Activated CD4-positive, alpha-beta T cell treated with anti-CD3 and anti-CD28 coated beads for 36 hours (primary cell): ENCODE measurements at regions not wholly inside any gene's neighbourhood (a gene's known extent, or its start where the extent isn't known, plus 50 kb on each side); places are given as distances from the start of the nearest gene placed in this dataset.

Experiments used
- ATAC-seq: fragments of 200-7000 bp; cut with Tn5 transposase; one replicate; pipeline ENCODE4 v1.10.0; 2021; ENCODE audit warnings: mild to moderate bottlenecking, moderate library complexity
- CTCF ChIA-PET: fragments of 350-600 bp; sonication (Branson Sonifier 250); formaldehyde crosslinking; loops from one replicate; lab custom pipeline; 2021; ENCODE audit warnings: antibody characterized with exemption; lab: Charles Lee
- POLR2A ChIA-PET: fragments of 350-600 bp; sonication (Branson Sonifier 250); formaldehyde crosslinking; loops from one replicate; lab custom pipeline; 2021; ENCODE audit warnings: antibody characterized with exemption, inconsistent platforms; lab: Charles Lee
- DNase-seq: peaks from one replicate; pipeline ENCODE4 v3.0.0-alpha.2; 2020
- H3K27ac Mint-ChIP-seq: one replicate; pipeline ENCODE4 v1.8.0; 2021; ENCODE audit warnings: mixed read lengths
- H3K27me3 Mint-ChIP-seq: one replicate; pipeline ENCODE4 v1.8.0; 2021; ENCODE audit warnings: mixed read lengths
- H3K36me3 Mint-ChIP-seq: one replicate; pipeline ENCODE4 v1.8.0; 2021; ENCODE audit warnings: low read depth, mixed read lengths
- H3K4me1 Mint-ChIP-seq: one replicate; pipeline ENCODE4 v1.8.0; 2021; ENCODE audit warnings: mixed read lengths
- H3K4me3 Mint-ChIP-seq: one replicate; pipeline ENCODE4 v1.8.0; 2021; ENCODE audit warnings: mild to moderate bottlenecking, moderate library complexity, mixed read lengths
- H3K9me3 Mint-ChIP-seq: one replicate; pipeline ENCODE4 v1.8.0; 2021; ENCODE audit warnings: low read depth, mixed read lengths
- intact Hi-C, 2 experiments: fragments of 100-400 bp; cut with DNase I in 1 of 2; cut with micrococcal nuclease in 1 of 2; formaldehyde crosslinking; loops; one replicate each; pipeline versions ENCODE4 v1.14.2 to v1.15.1; 2022 to 2024; cut with DNase I, micrococcal nuclease

DNA sequence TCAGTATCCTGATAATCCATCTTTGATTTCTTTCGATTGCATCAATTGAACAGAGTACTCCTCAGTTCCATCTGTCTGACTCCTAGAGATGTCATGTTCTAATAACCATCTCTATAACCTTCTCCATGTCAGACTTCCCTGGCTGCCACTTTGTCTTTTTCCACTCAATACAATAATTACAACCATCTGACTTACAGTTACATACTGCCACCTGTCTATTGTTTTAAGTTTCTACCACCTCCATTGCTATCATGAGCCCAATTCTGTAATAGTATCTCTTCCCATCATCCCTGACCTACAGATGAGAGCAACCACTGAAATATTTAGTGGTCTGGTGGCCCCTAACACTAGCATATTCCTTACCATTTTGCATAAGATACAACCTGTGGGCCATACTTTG is 439.2 kb upstream of the FAM47C start:
- Mint-ChIP-seq H3K36me3 (no peaks in the 10 kb centered on the region), H3K4me3 (no peak overlapping the region), H3K9me3 (no peaks in the 10 kb centered on the region), H3K4me1 (no peaks in the 10 kb centered on the region), H3K27ac (no peak overlapping the region), H3K27me3 (no peaks in the 10 kb centered on the region)
- POLR2A ChIA-PET = no interaction called here
- no peak for DNase-seq
- CTCF ChIA-PET = no interaction called here
- intact Hi-C loops = no loop called here
- no peak for ATAC-seq

DNA sequence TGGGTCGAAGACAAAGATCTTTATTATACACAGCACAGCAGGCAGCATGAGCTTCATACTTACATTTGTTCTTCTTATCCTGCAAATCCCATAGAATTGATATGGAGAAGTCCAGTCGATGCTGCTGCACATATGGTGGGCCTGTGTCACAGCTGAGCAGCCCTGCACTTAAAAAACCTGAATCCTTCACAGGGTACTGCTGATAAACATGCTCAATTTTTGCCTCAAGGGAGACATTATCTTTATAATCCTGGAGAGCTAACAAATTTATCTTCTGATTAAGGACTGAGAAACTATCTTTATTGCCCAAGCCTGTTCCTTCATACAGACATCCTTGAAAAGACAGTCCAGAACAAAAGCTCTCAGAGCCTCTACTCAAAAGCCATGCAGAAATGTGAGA is 434.4 kb upstream of the FAM47C start:
- H3K27ac Mint-ChIP-seq = no peak overlapping the region
- POLR2A ChIA-PET = no interaction called here
- H3K27me3 Mint-ChIP-seq = no peaks in the 10 kb centered on the region
- no peak overlapping the region for H3K4me3 Mint-ChIP-seq
- intact Hi-C loops = no loop called here
- ATAC-seq (no peak), DNase-seq (no peak)
- no peaks in the 10 kb centered on the region for H3K4me1 Mint-ChIP-seq
- no peaks in the 10 kb centered on the region for H3K9me3 Mint-ChIP-seq
- no peaks in the 10 kb centered on the region for H3K36me3 Mint-ChIP-seq
- CTCF ChIA-PET = no interaction called here

- no peaks in the 10 kb centered on the region for H3K36me3 Mint-ChIP-seq
- H3K4me3 Mint-ChIP-seq = no peak overlapping the region
- intact Hi-C loops = no loop called here
- no peaks in the 10 kb centered on the region for H3K4me1 Mint-ChIP-seq
- no peak for ATAC-seq
- POLR2A ChIA-PET = no interaction called here
- no peak overlapping the region for H3K27ac Mint-ChIP-seq
- DNase-seq = no peak
- CTCF ChIA-PET = no interaction called here
- H3K9me3 Mint-ChIP-seq = no peaks in the 10 kb centered on the region
- no peaks in the 10 kb centered on the region for H3K27me3 Mint-ChIP-seq
These were observed 432.5 kb upstream of the FAM47C start for GRCh38 chrX:36575670-36576069.

- intact Hi-C loops = no loop called here
- no peak overlapping the region for H3K27ac Mint-ChIP-seq
- ChIA-PET POLR2A (no interaction called here), CTCF (no interaction called here)
- H3K4me1 Mint-ChIP-seq = no peaks in the 10 kb centered on the region
- H3K9me3 Mint-ChIP-seq = no peaks in the 10 kb centered on the region
- no peaks in the 10 kb centered on the region for H3K27me3 Mint-ChIP-seq
- DNase-seq (no peak), ATAC-seq (no peak)
- no peak overlapping the region for H3K4me3 Mint-ChIP-seq
- H3K36me3 Mint-ChIP-seq = no peaks in the 10 kb centered on the region
These were observed 431.2 kb upstream of the FAM47C start for GRCh38 chrX:36577006-36577405.

GRCh38 chrX:36581030-36581429 is 427.1 kb upstream of the FAM47C start:
- H3K9me3 Mint-ChIP-seq = no peaks in the 10 kb centered on the region
- H3K36me3 Mint-ChIP-seq = no peaks in the 10 kb centered on the region
- no peak overlapping the region for H3K4me3 Mint-ChIP-seq
- no peaks in the 10 kb centered on the region for H3K4me1 Mint-ChIP-seq
- no peak overlapping the region for H3K27ac Mint-ChIP-seq
- DNase-seq = no peak
- H3K27me3 Mint-ChIP-seq = no peaks in the 10 kb centered on the region
- ChIA-PET CTCF (no interaction called here), POLR2A (no interaction called here)
- no peak for ATAC-seq
- intact Hi-C loops = no loop called here

DNA sequence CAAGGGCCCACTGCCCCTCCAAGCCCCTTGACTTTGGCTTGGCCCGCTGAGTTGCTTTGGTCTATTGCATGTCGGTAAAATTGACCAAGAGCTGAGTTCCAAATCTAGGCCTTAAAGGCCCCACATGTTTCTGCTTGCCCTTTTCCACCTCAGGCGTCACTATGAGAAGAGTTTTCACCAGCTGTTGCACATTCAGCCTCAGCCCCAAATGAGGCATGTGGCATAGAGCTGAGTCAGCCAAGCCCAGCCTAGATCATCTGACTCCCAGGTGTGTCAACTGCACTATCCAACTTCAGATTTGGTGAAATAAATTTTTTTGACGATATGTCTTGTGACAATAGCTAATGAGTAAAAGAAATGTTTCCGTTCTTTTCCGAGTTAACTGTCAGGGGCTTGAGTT is 424.5 kb upstream of the FAM47C start:
- ChIA-PET CTCF (no interaction called here), POLR2A (no interaction called here)
- H3K36me3 Mint-ChIP-seq = no peaks in the 10 kb centered on the region
- H3K9me3 Mint-ChIP-seq = no peaks in the 10 kb centered on the region
- no peaks in the 10 kb centered on the region for H3K27me3 Mint-ChIP-seq
- intact Hi-C loops = no loop called here
- H3K4me1 Mint-ChIP-seq = no peaks in the 10 kb centered on the region
- no peak overlapping the region for H3K27ac Mint-ChIP-seq
- ATAC-seq (no peak), DNase-seq (no peak)
- no peak overlapping the region for H3K4me3 Mint-ChIP-seq

GRCh38 chrX:36609616-36610585 is 398.3 kb upstream of the FAM47C start:
- Mint-ChIP-seq H3K27me3 (no peaks in the 10 kb centered on the region), H3K4me3 (no peak overlapping the region), H3K36me3 (no peaks in the 10 kb centered on the region), H3K4me1 (no peaks in the 10 kb centered on the region), H3K27ac (no peak overlapping the region), H3K9me3 (no peaks in the 10 kb centered on the region)
- intact Hi-C loops = no loop called here
- ATAC-seq = no peak
- no peak for DNase-seq
- POLR2A ChIA-PET = no interaction called here
- CTCF ChIA-PET = no interaction called here

DNA sequence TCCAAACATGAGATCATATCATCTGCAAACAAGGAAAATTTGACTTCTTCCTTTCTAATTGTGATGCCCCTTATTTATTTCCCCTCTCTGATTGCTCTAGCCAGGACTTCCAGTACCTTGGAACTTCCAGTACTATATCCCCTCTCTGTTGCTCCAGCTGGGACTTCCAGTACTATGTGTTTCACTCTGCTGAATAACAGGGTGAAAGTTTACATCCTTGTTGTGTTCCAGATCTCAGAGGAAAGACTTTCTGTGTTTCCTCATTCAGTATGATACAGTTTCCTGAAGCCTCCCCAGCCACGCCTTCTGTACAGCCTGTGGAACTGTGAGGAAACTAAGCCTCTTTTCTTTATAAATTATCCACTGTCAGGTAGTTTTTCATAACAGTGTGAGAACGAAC is 381.3 kb upstream of the FAM47C start:
- Mint-ChIP-seq H3K4me1 (no peaks in the 10 kb centered on the region), H3K9me3 (peaks cover 2% of the 10 kb centered on the region), H3K27ac (no peak overlapping the region), H3K36me3 (no peaks in the 10 kb centered on the region), H3K4me3 (no peak overlapping the region), H3K27me3 (no peaks in the 10 kb centered on the region)
- CTCF ChIA-PET = no interaction called here
- no peak for DNase-seq
- ATAC-seq = no peak
- POLR2A ChIA-PET = no interaction called here
- intact Hi-C loops = no loop called here

DNA sequence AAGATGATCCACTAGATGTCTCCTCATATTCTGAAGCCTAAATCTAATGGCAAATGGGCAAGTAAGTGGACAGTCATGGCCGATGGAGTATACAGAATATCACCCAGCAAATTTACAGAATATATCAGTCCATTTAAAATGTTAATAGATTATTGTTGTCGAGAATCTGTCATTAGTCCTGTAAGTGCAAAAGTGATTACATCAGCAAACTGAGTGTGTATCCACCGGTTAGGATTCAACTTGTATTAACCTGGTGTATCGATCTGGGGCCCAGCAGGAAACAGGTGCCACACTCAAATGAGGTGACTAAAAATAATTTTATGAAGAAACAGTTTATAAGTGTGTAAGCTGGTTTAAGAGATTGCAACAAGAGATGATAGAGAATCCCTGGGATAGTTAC is 367.9 kb upstream of the FAM47C start:
- ATAC-seq (no peak), DNase-seq (no peak)
- no peaks in the 10 kb centered on the region for H3K27me3 Mint-ChIP-seq
- no peaks in the 10 kb centered on the region for H3K36me3 Mint-ChIP-seq
- ChIA-PET POLR2A (no interaction called here), CTCF (no interaction called here)
- intact Hi-C loops = no loop called here
- H3K9me3 Mint-ChIP-seq = no peaks in the 10 kb centered on the region
- no peak overlapping the region for H3K27ac Mint-ChIP-seq
- no peaks in the 10 kb centered on the region for H3K4me1 Mint-ChIP-seq
- H3K4me3 Mint-ChIP-seq = no peak overlapping the region

- intact Hi-C loops = no loop called here
- CTCF ChIA-PET = no interaction called here
- Mint-ChIP-seq H3K27ac (no peak overlapping the region), H3K36me3 (no peaks in the 10 kb centered on the region), H3K27me3 (no peaks in the 10 kb centered on the region), H3K4me1 (no peaks in the 10 kb centered on the region), H3K9me3 (no peaks in the 10 kb centered on the region), H3K4me3 (no peak overlapping the region)
- ATAC-seq (no peak), DNase-seq (no peak)
- POLR2A ChIA-PET = no interaction called here
These were observed 366.1 kb upstream of the FAM47C start for GRCh38 chrX:36642052-36642451.

GRCh38 chrX:36650622-36651021 is 357.5 kb upstream of the FAM47C start:
- intact Hi-C loops = no loop called here
- no peaks in the 10 kb centered on the region for H3K9me3 Mint-ChIP-seq
- no peak for DNase-seq
- H3K27me3 Mint-ChIP-seq = no peaks in the 10 kb centered on the region
- POLR2A ChIA-PET = no interaction called here
- H3K36me3 Mint-ChIP-seq = no peaks in the 10 kb centered on the region
- H3K27ac Mint-ChIP-seq = no peak overlapping the region
- no peak overlapping the region for H3K4me3 Mint-ChIP-seq
- ATAC-seq = no peak
- H3K4me1 Mint-ChIP-seq = no peaks in the 10 kb centered on the region
- CTCF ChIA-PET = no interaction called here

- ChIA-PET CTCF (interaction anchor here (0.6 kb wide), 1 partner anchor 1154 kb away, joined by 3 read pairs; no protein-coding TSS in a partner anchor), POLR2A (no interaction called here)
- Mint-ChIP-seq H3K27me3 (no peaks in the 10 kb centered on the region), H3K9me3 (no peaks in the 10 kb centered on the region), H3K27ac (no peak overlapping the region), H3K36me3 (no peaks in the 10 kb centered on the region), H3K4me3 (no peak overlapping the region), H3K4me1 (no peaks in the 10 kb centered on the region)
- no peak for DNase-seq
- intact Hi-C loops = no loop called here
- ATAC-seq = no peak
These were observed 324.7 kb upstream of the FAM47C start for GRCh38 chrX:36683507-36683906.
